PC-9 (cell line): ENCODE measurements at regions not wholly inside any gene's neighbourhood (a gene's known extent, or its start where the extent isn't known, plus 50 kb on each side); places are given as distances from the start of the nearest gene placed in this dataset.

ENCODE experiments used
- BruUV-seq: library from RNA; stranded (reverse); fragments of 400-500 nt; replicated peaks from 2 replicates; lab custom pipeline; 2021; lab: Mats Ljungman, UMichigan
- CTCF ChIA-PET: fragments of 300-600 bp; sonication (Branson Sonifier 250); formaldehyde crosslinking; loops from one replicate; lab custom pipeline; 2022; ENCODE audit warnings: antibody characterized with exemption; lab: Charles Lee
- POLR2A ChIA-PET: fragments of 300-600 bp; sonication (Branson Sonifier 250); formaldehyde crosslinking; loops from one replicate; lab custom pipeline; 2022; ENCODE audit warnings: antibody characterized with exemption; ENCODE audit not compliant: unreplicated experiment; lab: Charles Lee
- DNase-seq, 2 experiments: peaks; one replicate each; pipeline versions ENCODE4 v3.0.0 to v3.0.0-alpha.2; 2015 to 2022; ENCODE audit warnings: mixed read lengths in 1 of 2
- H2AFZ ChIP-seq: fragments of 200-600 bp; sonication (generic); 2 replicates; pipeline ENCODE4 v1.8.1; 2017; ENCODE audit warnings: antibody characterized with exemption
- H3F3A ChIP-seq: fragments of 200-600 bp; sonication (generic); 2 replicates; pipeline ENCODE4 v1.8.1; 2017; ENCODE audit warnings: antibody characterized with exemption, mild to moderate bottlenecking, low read depth; ENCODE audit not compliant: insufficient read depth
- H3K27ac ChIP-seq: fragments of 200-600 bp; sonication (generic); 2 replicates; pipeline ENCODE4 v1.6.1; 2016; ENCODE audit warnings: mixed run types
- H3K27me3 ChIP-seq: fragments of 200-600 bp; sonication (generic); 2 replicates; pipeline ENCODE4 v1.6.1; 2016; ENCODE audit warnings: low read depth, mixed run types; ENCODE audit not compliant: insufficient read depth
- H3K36me3 ChIP-seq: fragments of 200-600 bp; sonication (generic); 2 replicates; pipeline ENCODE4 v1.6.1; 2016; ENCODE audit warnings: low read depth, mixed run types
- H3K4me1 ChIP-seq: fragments of 200-600 bp; sonication (generic); replicated peaks from 2 replicates; pipeline ENCODE4 v1.6.1; 2016; ENCODE audit warnings: mixed run types; ENCODE audit not compliant: insufficient read depth
- H3K4me2 ChIP-seq: fragments of 200-600 bp; sonication (generic); 2 replicates; pipeline ENCODE4 v1.6.1; 2017; ENCODE audit warnings: mixed run types
- H3K4me3 ChIP-seq: fragments of 200-600 bp; sonication (generic); 2 replicates; pipeline ENCODE4 v1.6.1; 2016; ENCODE audit warnings: mixed run types
- H3K79me2 ChIP-seq: fragments of 200-600 bp; sonication (generic); 2 replicates; pipeline ENCODE4 v1.6.1; 2017; ENCODE audit warnings: low read depth, mixed run types
- H3K9me2 ChIP-seq: fragments of 200-600 bp; sonication (generic); 2 replicates; pipeline ENCODE4 v1.8.1; 2017; ENCODE audit warnings: mild to moderate bottlenecking; ENCODE audit not compliant: insufficient read depth
- H3K9me3 ChIP-seq: fragments of 200-600 bp; sonication (generic); 2 replicates; pipeline ENCODE4 v1.8.1; 2016; ENCODE audit warnings: low read depth; ENCODE audit not compliant: insufficient read depth
- H4K20me1 ChIP-seq: fragments of 200-600 bp; sonication (generic); 2 replicates; pipeline ENCODE4 v1.8.1; 2017; ENCODE audit not compliant: insufficient read depth
- CTCF ChIP-seq: fragments of 200-600 bp; sonication (generic); conservative IDR thresholded peaks from 2 replicates; pipeline ENCODE4 v1.6.1; 2017; ENCODE audit warnings: mixed run types, antibody characterized with exemption, mild to moderate bottlenecking, moderate library complexity
- EZH2 ChIP-seq: fragments of 200-600 bp; sonication (generic); IDR thresholded peaks from 2 replicates; pipeline ENCODE4 v1.8.0; 2017; ENCODE audit warnings: antibody characterized with exemption, low read depth
- intact Hi-C: fragments of 100-400 bp; cut with micrococcal nuclease; formaldehyde crosslinking; loops from one replicate; pipeline ENCODE4 v1.10.0; 2022; ENCODE audit not compliant: unreplicated experiment

GRCh38 chr4:81700189-81700588 is 228.5 kb upstream of the RASGEF1B start:
- H3F3A ChIP-seq, result no peaks in the 10 kb centered on the region
- ChIA-PET CTCF (no interaction called here), POLR2A (no interaction called here)
- no peak overlapping the region for H3K4me2 ChIP-seq
- H3K27ac ChIP-seq, result no peak overlapping the region
- BruUV-seq, result no TSS peak
- TF ChIP-seq EZH2 (no peak), CTCF (no peak)
- intact Hi-C loops, result no loop called here
- DNase-seq, result no peak
- H3K27me3 ChIP-seq, result no peaks in the 10 kb centered on the region
- H4K20me1 ChIP-seq, result no peaks in the 10 kb centered on the region
- H3K4me3 ChIP-seq, result no peak overlapping the region
- H3K9me3 ChIP-seq, result no peaks in the 10 kb centered on the region
- H3K79me2 ChIP-seq, result no peaks in the 10 kb centered on the region
- no peak overlapping the region for H2AFZ ChIP-seq
- H3K9me2 ChIP-seq, result no peaks in the 10 kb centered on the region
- no peaks in the 10 kb centered on the region for H3K36me3 ChIP-seq
- H3K4me1 ChIP-seq, result no peaks in the 10 kb centered on the region

- Histone ChIP-seq H3K36me3 (no peaks in the 10 kb centered on the region), H2AFZ (no peak overlapping the region), H3K4me1 (no peaks in the 10 kb centered on the region), H3K27ac (no peak overlapping the region), H3K4me2 (no peak overlapping the region), H3K4me3 (no peak overlapping the region), H3K9me3 (no peaks in the 10 kb centered on the region), H3K9me2 (no peaks in the 10 kb centered on the region), H4K20me1 (no peaks in the 10 kb centered on the region), H3K27me3 (no peaks in the 10 kb centered on the region), H3K79me2 (no peaks in the 10 kb centered on the region), H3F3A (no peaks in the 10 kb centered on the region)
- intact Hi-C loops, result no loop called here
- ChIA-PET POLR2A (no interaction called here), CTCF (no interaction called here)
- no peak for TF ChIP-seq CTCF
- TF ChIP-seq EZH2, result no peak
- BruUV-seq, result no TSS peak
- no peak for DNase-seq
Observed at GRCh38 chr4:81698538-81699296, 227.0 kb upstream of the RASGEF1B start.

GRCh38 chr4:81694176-81694913 is 222.6 kb upstream of the RASGEF1B start:
- POLR2A ChIA-PET, result interaction anchor here (0.6 kb wide), 1 partner anchor 13 kb away, joined by 3 read pairs; no protein-coding TSS in a partner anchor
- no TSS peak for BruUV-seq
- CTCF ChIA-PET, result no interaction called here

More at GRCh38 chr4:81694176-81694913, 222.6 kb upstream of the RASGEF1B start:
- no peaks in the 10 kb centered on the region for H3K4me1 ChIP-seq
- H3K79me2 ChIP-seq, result no peaks in the 10 kb centered on the region
- TF ChIP-seq EZH2 (no peak), CTCF (no peak)
- intact Hi-C loops, result no loop called here
- H3K9me2 ChIP-seq, result no peaks in the 10 kb centered on the region
- H3F3A ChIP-seq, result no peaks in the 10 kb centered on the region
- no peak overlapping the region for H2AFZ ChIP-seq
- no peaks in the 10 kb centered on the region for H3K27me3 ChIP-seq
- no peaks in the 10 kb centered on the region for H4K20me1 ChIP-seq
- no peak overlapping the region for H3K4me3 ChIP-seq
- DNase-seq, result no peak
- no peak overlapping the region for H3K27ac ChIP-seq
- H3K4me2 ChIP-seq, result no peak overlapping the region
- no peaks in the 10 kb centered on the region for H3K36me3 ChIP-seq
- H3K9me3 ChIP-seq, result no peaks in the 10 kb centered on the region
